ENCODE measurements at regions not wholly inside any gene's neighbourhood (a gene's known extent, or its start where the extent isn't known, plus 50 kb on each side); places are given as distances from the start of the nearest gene placed in this dataset.

DNA sequence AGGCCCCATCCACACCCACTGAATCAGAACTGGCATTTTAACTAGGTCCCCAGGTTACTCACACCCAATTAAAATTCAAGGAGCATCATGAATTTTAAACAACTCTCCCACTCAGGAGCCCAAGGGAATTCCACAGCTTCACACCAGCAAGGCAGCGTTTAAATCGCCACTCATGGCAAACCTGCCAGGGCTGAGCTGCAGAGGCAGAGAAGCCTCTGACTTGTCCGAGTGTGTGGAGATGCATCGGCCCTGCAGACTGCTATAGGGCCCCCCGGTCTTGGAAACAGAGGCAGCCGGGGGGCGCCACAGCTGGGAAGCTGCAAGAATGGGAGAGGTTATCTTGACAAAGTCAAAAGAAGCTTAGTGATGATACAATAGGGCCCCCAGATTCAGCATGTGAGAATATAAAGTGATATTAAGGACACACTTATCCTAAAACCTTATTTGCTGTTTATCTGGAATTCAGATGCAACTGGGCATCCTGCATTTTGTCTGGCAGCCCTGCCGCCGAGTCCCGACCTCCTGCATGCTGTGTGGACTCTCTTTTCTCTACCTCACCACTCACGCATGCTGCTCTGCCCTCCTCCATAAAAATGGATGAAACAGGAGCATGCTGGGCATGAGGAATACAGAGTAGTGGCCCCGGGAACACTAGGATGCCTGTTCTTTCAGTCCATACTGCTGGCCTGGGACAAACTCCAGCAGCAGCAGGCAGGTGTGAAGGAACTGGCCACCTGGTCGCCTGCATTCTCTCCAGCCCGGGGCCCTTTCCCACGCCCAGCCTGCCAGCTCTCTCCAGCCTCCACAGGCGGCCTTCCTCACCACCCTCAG is 126.1 kb downstream of the PXDC1 start:
- H3K4ac ChIP-seq (ENCODE audit: low read depth, low read length) = no peak overlapping the region
- no peak overlapping the region for H3K23ac ChIP-seq (ENCODE audit: low read depth, low read length)
- dilution Hi-C loops (cut with HindIII; ENCODE audit: low sequenced_read_pairs, unreplicated experiment) (no loop called here), in situ Hi-C loops (cut with MboI; ENCODE audit: low sequenced_read_pairs) (no loop called here), intact Hi-C loops (cut with micrococcal nuclease) (no loop called here)
- no peaks in the 10 kb centered on the region for H4K20me1 ChIP-seq (ENCODE audit: insufficient read depth, low read length)
- no peak overlapping the region for H3K56ac ChIP-seq (ENCODE audit: extremely low read depth, insufficient read depth, low read length)
- H2BK15ac ChIP-seq (ENCODE audit: low read depth, low read length) = no peak overlapping the region
- H3K4me3 ChIP-seq (ENCODE audit: insufficient read depth, low read depth, low read length) = no peak overlapping the region
- no peak overlapping the region for H3K4me2 ChIP-seq (ENCODE audit: low read depth, low read length)
- H3K18ac ChIP-seq (ENCODE audit: low read depth, low read length) = no peak overlapping the region
- no peaks in the 10 kb centered on the region for H3K9me3 ChIP-seq (ENCODE audit: control insufficient read depth, insufficient read depth, low read length)
- ChIA-PET POLR2A (ENCODE audit: unreplicated experiment) (no interaction called here), CTCF (interaction anchor here (0.6 kb wide), 1 partner anchor 23 kb away, joined by 3 read pairs; no protein-coding TSS in a partner anchor)
- WGBS, 2 experiments (ENCODE audit: extremely low coverage in 2 of 2, insufficient read length in 1 of 2) = no CpG with 5 or more reads among the region's 16 CpGs
- no peaks in the 10 kb centered on the region for H3K36me3 ChIP-seq (ENCODE audit: control insufficient read depth, insufficient read depth, low read length)
- H2BK5ac ChIP-seq (ENCODE audit: low read depth, low read length, poor library complexity, severe bottlenecking) = no peak overlapping the region
- no peak overlapping the region for H2BK20ac ChIP-seq (ENCODE audit: low read depth, low read length)
- no peak for DNase-seq
- H3K9ac ChIP-seq (ENCODE audit: low read depth, low read length) = no peak overlapping the region
- no TSS peak for BruUV-seq (replicated peaks)
- TF ChIP-seq CEBPB (IDR thresholded peaks at IDR 0.05; ENCODE audit: low read depth, low read length) = no peak
- TF ChIP-seq, protein P1, sequence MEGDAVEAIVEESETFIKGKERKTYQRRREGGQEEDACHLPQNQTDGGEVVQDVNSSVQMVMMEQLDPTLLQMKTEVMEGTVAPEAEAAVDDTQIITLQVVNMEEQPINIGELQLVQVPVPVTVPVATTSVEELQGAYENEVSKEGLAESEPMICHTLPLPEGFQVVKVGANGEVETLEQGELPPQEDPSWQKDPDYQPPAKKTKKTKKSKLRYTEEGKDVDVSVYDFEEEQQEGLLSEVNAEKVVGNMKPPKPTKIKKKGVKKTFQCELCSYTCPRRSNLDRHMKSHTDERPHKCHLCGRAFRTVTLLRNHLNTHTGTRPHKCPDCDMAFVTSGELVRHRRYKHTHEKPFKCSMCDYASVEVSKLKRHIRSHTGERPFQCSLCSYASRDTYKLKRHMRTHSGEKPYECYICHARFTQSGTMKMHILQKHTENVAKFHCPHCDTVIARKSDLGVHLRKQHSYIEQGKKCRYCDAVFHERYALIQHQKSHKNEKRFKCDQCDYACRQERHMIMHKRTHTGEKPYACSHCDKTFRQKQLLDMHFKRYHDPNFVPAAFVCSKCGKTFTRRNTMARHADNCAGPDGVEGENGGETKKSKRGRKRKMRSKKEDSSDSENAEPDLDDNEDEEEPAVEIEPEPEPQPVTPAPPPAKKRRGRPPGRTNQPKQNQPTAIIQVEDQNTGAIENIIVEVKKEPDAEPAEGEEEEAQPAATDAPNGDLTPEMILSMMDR (conservative IDR thresholded peaks at IDR 0.05; ENCODE audit: low read depth, low read length) = no peak
- TF ChIP-seq RAD21 (IDR thresholded peaks at IDR 0.05; ENCODE audit: low read length) = no peak
- no peaks in the 10 kb centered on the region for H3K4me1 ChIP-seq (ENCODE audit: control insufficient read depth, insufficient read depth, low read length)
- no peak overlapping the region for H3K27ac ChIP-seq (ENCODE audit: insufficient read depth, low read length)
- H3K27me3 ChIP-seq (ENCODE audit: control insufficient read depth, insufficient read depth, low read length) = peaks cover 76% of the 10 kb centered on the region
- no peaks in the 10 kb centered on the region for H3K9me1 ChIP-seq (ENCODE audit: insufficient read depth, low read length)
- ATAC-seq (ENCODE audit: low read depth) = no peak
- no peak overlapping the region for H2BK120ac ChIP-seq (ENCODE audit: low read depth, low read length)
- H3K14ac ChIP-seq (replicated peaks; ENCODE audit: low read depth, low read length) = no peak overlapping the region
- H4K91ac ChIP-seq (ENCODE audit: insufficient read depth, low read depth, low read length) = no peak overlapping the region
- H3K79me1 ChIP-seq (ENCODE audit: low read depth in 1 of 2, low read length in 2 of 2) = no peaks in the 10 kb centered on the region
- no peak overlapping the region for H2AFZ ChIP-seq (replicated peaks; ENCODE audit: low read length, poor library complexity)
- H4K8ac ChIP-seq (ENCODE audit: low read depth in 2 of 2, low read length in 2 of 2) = no peak overlapping the region
- H2AK9ac ChIP-seq (replicated peaks; ENCODE audit: low read depth, low read length, poor library complexity) = no peak overlapping the region
- H2AK5ac ChIP-seq (ENCODE audit: low read depth, low read length) = no peak overlapping the region
- H4K5ac ChIP-seq (ENCODE audit: low read depth, low read length) = no peak overlapping the region
